GM12878 (cell line): ENCODE measurements at regions not wholly inside any gene's neighbourhood (a gene's known extent, or its start where the extent isn't known, plus 50 kb on each side); places are given as distances from the start of the nearest gene placed in this dataset.

ENCODE experiments used
- ATAC-seq: fragments of 200-7000 bp; cut with Tn5 transposase; 3 replicates; pipeline ENCODE4 v1.9.1; 2020; ENCODE audit warnings: mild to moderate bottlenecking, moderate library complexity
- BruUV-seq: library from RNA; stranded (reverse); fragments of 400-500 nt; replicated peaks from 2 replicates; lab custom pipeline; 2021; lab: Mats Ljungman, UMichigan
- CTCF ChIA-PET: fragments of 300-600 bp; sonication (Branson Sonifier 250); formaldehyde crosslinking; extraction: SDS; loops from one replicate; lab custom pipeline; 2021; ENCODE audit warnings: inconsistent platforms; lab: Yijun Ruan, JAX
- POLR2A ChIA-PET: fragments of 350-600 bp; formaldehyde crosslinking; extraction: SDS; loops from one replicate; lab custom pipeline; 2021; ENCODE audit warnings: inconsistent platforms; lab: Charles Lee
- RAD21 ChIA-PET: fragments of 300-600 bp; sonication (Branson Sonifier 250); formaldehyde crosslinking; loops from one replicate; lab custom pipeline; 2023; ENCODE audit warnings: antibody characterized with exemption; ENCODE audit not compliant: unreplicated experiment; lab: Charles Lee
- SMC1A ChIA-PET: fragments of 300-600 bp; sonication (Branson Sonifier 250); formaldehyde crosslinking; loops from one replicate; lab custom pipeline; 2023; ENCODE audit not compliant: unreplicated experiment, uncharacterized antibody; lab: Charles Lee
- DNase-seq: peaks from one replicate; pipeline ENCODE4 v3.0.0-alpha.2; 2011; ENCODE audit warnings: low read depth, low spot score
- FAIRE-seq: peaks from 3 replicates; lab custom pipeline; 2011; peaks lifted over from hg19 to GRCh38; lab: Jason Lieb, UNC
- H2AFZ ChIP-seq: 2 replicates; pipeline ENCODE4 v1.6.0; 2011; ENCODE audit warnings: low read depth, low read length, control low read depth; ENCODE audit not compliant: control insufficient read depth
- H3K27ac ChIP-seq: 2 replicates; pipeline ENCODE4 v1.5.1; 2011; ENCODE audit warnings: control low read depth; ENCODE audit not compliant: control insufficient read depth, insufficient read depth
- H3K27me3 ChIP-seq, 2 experiments: replicated peaks in 1 of 2; 2 replicates each; pipeline versions ENCODE4 v1.6.0 to v1.6.1; 2011; ENCODE audit warnings: low read length in 1 of 2; ENCODE audit not compliant: control insufficient read depth in 2 of 2, insufficient read depth in 2 of 2
- H3K36me3 ChIP-seq, 2 experiments: 2 replicates each; pipeline ENCODE4 v1.5.1; 2011; ENCODE audit warnings: low read length in 1 of 2; ENCODE audit not compliant: control insufficient read depth in 2 of 2, insufficient read depth in 2 of 2
- H3K4me1 ChIP-seq: 2 replicates; pipeline ENCODE4 v1.6.1; 2011; ENCODE audit warnings: mild to moderate bottlenecking, low read length, moderate library complexity, mixed read lengths; ENCODE audit not compliant: control insufficient read depth, insufficient read depth
- H3K4me2 ChIP-seq: 2 replicates; pipeline ENCODE4 v1.6.0; 2011; ENCODE audit warnings: control low read depth; ENCODE audit not compliant: control insufficient read depth, insufficient read depth
- H3K4me3 ChIP-seq: fragments of 200-600 bp; sonication (generic); 2 replicates; pipeline ENCODE4 v1.5.1; 2016
- H3K79me2 ChIP-seq: 2 replicates; pipeline ENCODE4 v1.6.0; 2011; ENCODE audit warnings: low read length; ENCODE audit not compliant: control insufficient read depth, insufficient read depth
- H3K9ac ChIP-seq: 2 replicates; pipeline ENCODE4 v1.8.0; 2011; ENCODE audit warnings: low read length, control low read depth, mixed read lengths; ENCODE audit not compliant: control insufficient read depth, insufficient read depth
- H3K9me3 ChIP-seq: replicated peaks from 3 replicates; pipeline ENCODE4 v1.5.1; 2011; ENCODE audit warnings: mild to moderate bottlenecking, low read length; ENCODE audit not compliant: control insufficient read depth, insufficient read depth
- H4K20me1 ChIP-seq: 2 replicates; pipeline ENCODE4 v1.6.0; 2011; ENCODE audit not compliant: control insufficient read depth, insufficient read depth
- EED ChIP-seq: sonication (generic); IDR thresholded peaks from 2 replicates; pipeline ENCODE4 v1.6.1; 2016; ENCODE audit warnings: antibody characterized with exemption, low read depth
- EGR1 ChIP-seq, 2 experiments: IDR thresholded peaks; 1 replicate in 1 of 2; 2 replicates in 1 of 2; pipeline ENCODE4 v1.6.1; 2011 to 2012; ENCODE audit warnings: low read depth in 2 of 2, low read length in 2 of 2, borderline replicate concordance in 1 of 2, mild to moderate bottlenecking in 1 of 2, moderate library complexity in 1 of 2
- MEF2B ChIP-seq: fragments of 450-650 bp; IDR thresholded peaks from 2 replicates; pipeline ENCODE4 v1.6.1; 2018; ENCODE audit warnings: mild to moderate bottlenecking, moderate library complexity; ENCODE audit not compliant: partially characterized antibody, poor library complexity, severe bottlenecking
- MYC ChIP-seq: IDR thresholded peaks from 2 replicates; pipeline ENCODE4 v1.6.1; 2011; ENCODE audit warnings: mild to moderate bottlenecking, low read length, moderate library complexity, inconsistent platforms; ENCODE audit not compliant: insufficient read depth, insufficient replicate concordance, insufficient read length, severe bottlenecking
- NFYA ChIP-seq: IDR thresholded peaks from 2 replicates; pipeline ENCODE4 v1.6.1; 2011; ENCODE audit warnings: low read depth, mild to moderate bottlenecking, low read length, improper control_type of control experiment, borderline replicate concordance
- PAX8 ChIP-seq: fragments of 450-650 bp; IDR thresholded peaks from 2 replicates; pipeline ENCODE4 v1.6.1; 2017; ENCODE audit warnings: mild to moderate bottlenecking, moderate library complexity
- POLR2AphosphoS2 ChIP-seq: IDR thresholded peaks from 2 replicates; pipeline ENCODE4 v1.6.1; 2011; ENCODE audit warnings: low read depth, mild to moderate bottlenecking, low read length, improper control_type of control experiment, moderate library complexity
- ZNF217 ChIP-seq: fragments of 450-650 bp; IDR thresholded peaks from 2 replicates; pipeline ENCODE4 v1.6.1; 2017; ENCODE audit warnings: antibody characterized with exemption, mild to moderate bottlenecking
- WGBS: methylation state at CpG from one replicate; pipeline ENCODE4 v1.1.6; 2016; ENCODE audit warnings: low lambda C conversion rate; ENCODE audit not compliant: insufficient replicate concordance, insufficient coverage; ENCODE audit errors: missing lambda C conversion rate; 5-methylcytosine and 5-hydroxymethylcytosine counted together
- in situ Hi-C: fragments of 300-500 bp; cut with MboI; formaldehyde crosslinking; loops from 9 replicates; pipeline ENCODE4 v1.14.3; 2018; ENCODE audit warnings: mixed read lengths
- intact Hi-C: fragments of 100-400 bp; cut with micrococcal nuclease; formaldehyde crosslinking; loops from one replicate; pipeline ENCODE4 v1.14.2; 2022; ENCODE audit not compliant: unreplicated experiment
- TF ChIP-seq, protein P1 (sequence below): fragments of 450-650 bp; formaldehyde crosslinking; IDR thresholded peaks from 2 replicates; pipeline ENCODE4 v1.5.0; 2022; ENCODE audit warnings: mild to moderate bottlenecking, missing genetic modification characterization
- TF ChIP-seq, protein P2 (sequence below): fragments of 450-650 bp; conservative IDR thresholded peaks from 2 replicates; pipeline ENCODE4 v1.6.1; 2017; ENCODE audit warnings: mild to moderate bottlenecking, moderate library complexity
- TF ChIP-seq, protein P3 (sequence below): fragments of 150-350 bp; IDR thresholded peaks from 2 replicates; pipeline ENCODE4 v1.6.1; 2016; ENCODE audit warnings: low read depth, low read length
- TF ChIP-seq, protein P4 (sequence below): IDR thresholded peaks from 2 replicates; pipeline ENCODE4 v1.6.1; 2012; ENCODE audit warnings: low read depth, low read length, improper control_type of control experiment

DNA sequence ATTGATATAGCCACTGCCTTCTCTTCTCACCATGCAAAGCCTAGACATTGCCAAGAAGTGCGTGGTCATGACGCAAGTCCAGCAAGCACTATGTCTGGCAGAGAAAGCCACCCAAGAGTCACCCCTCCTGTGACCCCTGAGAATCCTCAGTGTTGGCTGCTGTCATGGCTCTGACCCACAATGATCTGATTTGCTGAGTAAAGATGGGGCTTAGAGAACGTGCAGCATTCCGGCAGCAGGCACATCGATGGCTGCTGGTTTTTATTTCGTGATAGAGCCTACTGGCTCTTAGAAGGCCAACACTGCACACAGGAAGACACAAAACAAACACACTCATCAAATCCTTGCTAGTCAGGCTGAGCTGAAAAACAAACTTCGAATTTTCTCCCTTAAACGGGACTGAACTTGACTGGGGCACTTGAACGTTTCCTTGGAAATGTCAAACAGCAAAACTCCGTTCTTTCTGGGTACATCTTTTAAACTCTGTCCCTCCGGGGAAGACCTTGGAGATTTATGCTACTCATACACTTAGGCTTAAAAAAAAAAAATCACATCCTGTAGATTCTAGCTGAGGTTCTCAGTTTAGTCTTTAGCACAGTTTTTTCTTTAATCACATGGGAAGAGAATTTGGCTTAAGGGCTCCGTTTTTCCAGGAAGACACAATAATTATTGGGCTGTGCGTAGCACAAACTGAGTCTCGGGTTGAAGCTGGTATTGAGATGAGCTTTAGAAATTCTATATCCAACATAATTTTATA lies 88.2 kb upstream of the BASP1 start:
- in situ Hi-C loops (loop anchor here (10.0 kb wide), 1 partner anchor 334 kb away; no protein-coding TSS in a partner anchor), intact Hi-C loops (no loop called here)
- ChIA-PET POLR2A (no interaction called here), CTCF (interaction anchor here (0.6 to 5.0 kb wide), 5 partner anchors 9 to 421 kb away, joined by 3 to 36 read pairs (median 3); no protein-coding TSS in a partner anchor), RAD21 (no interaction called here), SMC1A (interaction anchor here (0.6 kb wide), 1 partner anchor 91 kb away, joined by 4 read pairs; no protein-coding TSS in a partner anchor)
- no peaks in the 10 kb centered on the region for H3K79me2 ChIP-seq
- H3K4me1 ChIP-seq = no peaks in the 10 kb centered on the region
- no peak overlapping the region for H3K4me3 ChIP-seq
- no peak overlapping the region for H3K4me2 ChIP-seq
- H3K27ac ChIP-seq = no peak overlapping the region
- ATAC-seq = no peak
- no peaks in the 10 kb centered on the region; the same call in 2 of the 3 replicates for H3K9me3 ChIP-seq
- H2AFZ ChIP-seq = no peak overlapping the region
- no peaks in the 10 kb centered on the region for H3K36me3 ChIP-seq
- BruUV-seq = no TSS peak
- no peak for FAIRE-seq
- H4K20me1 ChIP-seq = no peaks in the 10 kb centered on the region
- no peak for DNase-seq
- WGBS = 45% methylated on average over 14 of the region's 14 CpGs
- no peak overlapping the region for H3K9ac ChIP-seq
- no peaks in the 10 kb centered on the region for H3K27me3 ChIP-seq
- TF ChIP-seq, protein P1, sequence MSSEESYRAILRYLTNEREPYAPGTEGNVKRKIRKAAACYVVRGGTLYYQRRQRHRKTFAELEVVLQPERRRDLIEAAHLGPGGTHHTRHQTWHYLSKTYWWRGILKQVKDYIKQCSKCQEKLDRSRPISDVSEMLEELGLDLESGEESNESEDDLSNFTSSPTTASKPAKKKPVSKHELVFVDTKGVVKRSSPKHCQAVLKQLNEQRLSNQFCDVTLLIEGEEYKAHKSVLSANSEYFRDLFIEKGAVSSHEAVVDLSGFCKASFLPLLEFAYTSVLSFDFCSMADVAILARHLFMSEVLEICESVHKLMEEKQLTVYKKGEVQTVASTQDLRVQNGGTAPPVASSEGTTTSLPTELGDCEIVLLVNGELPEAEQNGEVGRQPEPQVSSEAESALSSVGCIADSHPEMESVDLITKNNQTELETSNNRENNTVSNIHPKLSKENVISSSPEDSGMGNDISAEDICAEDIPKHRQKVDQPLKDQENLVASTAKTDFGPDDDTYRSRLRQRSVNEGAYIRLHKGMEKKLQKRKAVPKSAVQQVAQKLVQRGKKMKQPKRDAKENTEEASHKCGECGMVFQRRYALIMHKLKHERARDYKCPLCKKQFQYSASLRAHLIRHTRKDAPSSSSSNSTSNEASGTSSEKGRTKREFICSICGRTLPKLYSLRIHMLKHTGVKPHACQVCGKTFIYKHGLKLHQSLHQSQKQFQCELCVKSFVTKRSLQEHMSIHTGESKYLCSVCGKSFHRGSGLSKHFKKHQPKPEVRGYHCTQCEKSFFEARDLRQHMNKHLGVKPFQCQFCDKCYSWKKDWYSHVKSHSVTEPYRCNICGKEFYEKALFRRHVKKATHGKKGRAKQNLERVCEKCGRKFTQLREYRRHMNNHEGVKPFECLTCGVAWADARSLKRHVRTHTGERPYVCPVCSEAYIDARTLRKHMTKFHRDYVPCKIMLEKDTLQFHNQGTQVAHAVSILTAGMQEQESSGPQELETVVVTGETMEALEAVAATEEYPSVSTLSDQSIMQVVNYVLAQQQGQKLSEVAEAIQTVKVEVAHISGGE (CRISPR knock-in tag) = no peak
- TF ChIP-seq ZNF217 = no peak
- TF ChIP-seq NFYA = no peak
- TF ChIP-seq, protein P2, sequence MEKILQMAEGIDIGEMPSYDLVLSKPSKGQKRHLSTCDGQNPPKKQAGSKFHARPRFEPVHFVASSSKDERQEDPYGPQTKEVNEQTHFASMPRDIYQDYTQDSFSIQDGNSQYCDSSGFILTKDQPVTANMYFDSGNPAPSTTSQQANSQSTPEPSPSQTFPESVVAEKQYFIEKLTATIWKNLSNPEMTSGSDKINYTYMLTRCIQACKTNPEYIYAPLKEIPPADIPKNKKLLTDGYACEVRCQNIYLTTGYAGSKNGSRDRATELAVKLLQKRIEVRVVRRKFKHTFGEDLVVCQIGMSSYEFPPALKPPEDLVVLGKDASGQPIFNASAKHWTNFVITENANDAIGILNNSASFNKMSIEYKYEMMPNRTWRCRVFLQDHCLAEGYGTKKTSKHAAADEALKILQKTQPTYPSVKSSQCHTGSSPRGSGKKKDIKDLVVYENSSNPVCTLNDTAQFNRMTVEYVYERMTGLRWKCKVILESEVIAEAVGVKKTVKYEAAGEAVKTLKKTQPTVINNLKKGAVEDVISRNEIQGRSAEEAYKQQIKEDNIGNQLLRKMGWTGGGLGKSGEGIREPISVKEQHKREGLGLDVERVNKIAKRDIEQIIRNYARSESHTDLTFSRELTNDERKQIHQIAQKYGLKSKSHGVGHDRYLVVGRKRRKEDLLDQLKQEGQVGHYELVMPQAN = no peak
- no peak for TF ChIP-seq EED
- no peak for TF ChIP-seq POLR2AphosphoS2
- TF ChIP-seq MYC = no peak
- TF ChIP-seq, protein P3, sequence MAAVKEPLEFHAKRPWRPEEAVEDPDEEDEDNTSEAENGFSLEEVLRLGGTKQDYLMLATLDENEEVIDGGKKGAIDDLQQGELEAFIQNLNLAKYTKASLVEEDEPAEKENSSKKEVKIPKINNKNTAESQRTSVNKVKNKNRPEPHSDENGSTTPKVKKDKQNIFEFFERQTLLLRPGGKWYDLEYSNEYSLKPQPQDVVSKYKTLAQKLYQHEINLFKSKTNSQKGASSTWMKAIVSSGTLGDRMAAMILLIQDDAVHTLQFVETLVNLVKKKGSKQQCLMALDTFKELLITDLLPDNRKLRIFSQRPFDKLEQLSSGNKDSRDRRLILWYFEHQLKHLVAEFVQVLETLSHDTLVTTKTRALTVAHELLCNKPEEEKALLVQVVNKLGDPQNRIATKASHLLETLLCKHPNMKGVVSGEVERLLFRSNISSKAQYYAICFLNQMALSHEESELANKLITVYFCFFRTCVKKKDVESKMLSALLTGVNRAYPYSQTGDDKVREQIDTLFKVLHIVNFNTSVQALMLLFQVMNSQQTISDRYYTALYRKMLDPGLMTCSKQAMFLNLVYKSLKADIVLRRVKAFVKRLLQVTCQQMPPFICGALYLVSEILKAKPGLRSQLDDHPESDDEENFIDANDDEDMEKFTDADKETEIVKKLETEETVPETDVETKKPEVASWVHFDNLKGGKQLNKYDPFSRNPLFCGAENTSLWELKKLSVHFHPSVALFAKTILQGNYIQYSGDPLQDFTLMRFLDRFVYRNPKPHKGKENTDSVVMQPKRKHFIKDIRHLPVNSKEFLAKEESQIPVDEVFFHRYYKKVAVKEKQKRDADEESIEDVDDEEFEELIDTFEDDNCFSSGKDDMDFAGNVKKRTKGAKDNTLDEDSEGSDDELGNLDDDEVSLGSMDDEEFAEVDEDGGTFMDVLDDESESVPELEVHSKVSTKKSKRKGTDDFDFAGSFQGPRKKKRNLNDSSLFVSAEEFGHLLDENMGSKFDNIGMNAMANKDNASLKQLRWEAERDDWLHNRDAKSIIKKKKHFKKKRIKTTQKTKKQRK = no peak
- no peak for TF ChIP-seq MEF2B
- no peak for TF ChIP-seq PAX8
- TF ChIP-seq, protein P4, sequence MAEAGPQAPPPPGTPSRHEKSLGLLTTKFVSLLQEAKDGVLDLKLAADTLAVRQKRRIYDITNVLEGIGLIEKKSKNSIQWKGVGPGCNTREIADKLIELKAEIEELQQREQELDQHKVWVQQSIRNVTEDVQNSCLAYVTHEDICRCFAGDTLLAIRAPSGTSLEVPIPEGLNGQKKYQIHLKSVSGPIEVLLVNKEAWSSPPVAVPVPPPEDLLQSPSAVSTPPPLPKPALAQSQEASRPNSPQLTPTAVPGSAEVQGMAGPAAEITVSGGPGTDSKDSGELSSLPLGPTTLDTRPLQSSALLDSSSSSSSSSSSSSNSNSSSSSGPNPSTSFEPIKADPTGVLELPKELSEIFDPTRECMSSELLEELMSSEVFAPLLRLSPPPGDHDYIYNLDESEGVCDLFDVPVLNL = no peak
- TF ChIP-seq EGR1 (IDR thresholded peaks at IDR 0.05; ENCODE audit: borderline replicate concordance in 1 of 2, low read depth in 2 of 2, low read length in 2 of 2) = no peak
